AG09309 (cell line): ENCODE measurements at regions not wholly inside any gene's neighbourhood (a gene's known extent, or its start where the extent isn't known, plus 50 kb on each side); places are given as distances from the start of the nearest gene placed in this dataset.

ENCODE experiments used
- DNase-seq: peaks from one replicate; pipeline ENCODE4 v3.0.0-alpha.2; 2010; ENCODE audit warnings: low read depth
- H3K4me3 ChIP-seq: 2 replicates; pipeline ENCODE4 v1.5.1; 2011; ENCODE audit warnings: mild to moderate bottlenecking, low read depth, low read length, moderate library complexity; ENCODE audit not compliant: control insufficient read depth
- TF ChIP-seq, protein P1 (sequence below): IDR thresholded peaks from 2 replicates; pipeline ENCODE4 v1.5.1; 2011; ENCODE audit warnings: mild to moderate bottlenecking, low read depth, low read length, inconsistent platforms; ENCODE audit not compliant: insufficient read depth, control insufficient read depth; ENCODE audit errors: missing control alignments

DNA sequence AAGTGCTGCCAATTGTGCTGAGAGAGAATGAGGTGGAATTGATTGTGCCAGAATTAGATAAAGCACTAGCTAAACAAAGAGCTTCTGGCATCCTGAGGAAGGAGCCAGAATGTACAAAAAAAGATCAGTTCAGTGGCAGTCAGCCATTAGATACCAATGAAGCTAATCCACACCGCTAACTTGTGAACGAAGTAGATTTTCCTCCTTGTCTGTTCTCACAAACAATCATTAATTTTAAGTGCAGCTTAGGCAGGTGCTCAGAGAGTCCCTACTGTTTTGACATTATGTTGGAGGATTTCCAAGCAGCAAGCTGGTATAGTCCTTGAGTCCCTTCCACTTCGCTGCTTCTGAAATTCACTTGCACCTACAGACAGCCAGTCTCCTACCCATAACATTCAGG lies 617.4 kb downstream of the CENPC start:
- DNase-seq, result no peak
- TF ChIP-seq, protein P1, sequence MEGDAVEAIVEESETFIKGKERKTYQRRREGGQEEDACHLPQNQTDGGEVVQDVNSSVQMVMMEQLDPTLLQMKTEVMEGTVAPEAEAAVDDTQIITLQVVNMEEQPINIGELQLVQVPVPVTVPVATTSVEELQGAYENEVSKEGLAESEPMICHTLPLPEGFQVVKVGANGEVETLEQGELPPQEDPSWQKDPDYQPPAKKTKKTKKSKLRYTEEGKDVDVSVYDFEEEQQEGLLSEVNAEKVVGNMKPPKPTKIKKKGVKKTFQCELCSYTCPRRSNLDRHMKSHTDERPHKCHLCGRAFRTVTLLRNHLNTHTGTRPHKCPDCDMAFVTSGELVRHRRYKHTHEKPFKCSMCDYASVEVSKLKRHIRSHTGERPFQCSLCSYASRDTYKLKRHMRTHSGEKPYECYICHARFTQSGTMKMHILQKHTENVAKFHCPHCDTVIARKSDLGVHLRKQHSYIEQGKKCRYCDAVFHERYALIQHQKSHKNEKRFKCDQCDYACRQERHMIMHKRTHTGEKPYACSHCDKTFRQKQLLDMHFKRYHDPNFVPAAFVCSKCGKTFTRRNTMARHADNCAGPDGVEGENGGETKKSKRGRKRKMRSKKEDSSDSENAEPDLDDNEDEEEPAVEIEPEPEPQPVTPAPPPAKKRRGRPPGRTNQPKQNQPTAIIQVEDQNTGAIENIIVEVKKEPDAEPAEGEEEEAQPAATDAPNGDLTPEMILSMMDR, result no peak
- no peak overlapping the region for H3K4me3 ChIP-seq

DNA sequence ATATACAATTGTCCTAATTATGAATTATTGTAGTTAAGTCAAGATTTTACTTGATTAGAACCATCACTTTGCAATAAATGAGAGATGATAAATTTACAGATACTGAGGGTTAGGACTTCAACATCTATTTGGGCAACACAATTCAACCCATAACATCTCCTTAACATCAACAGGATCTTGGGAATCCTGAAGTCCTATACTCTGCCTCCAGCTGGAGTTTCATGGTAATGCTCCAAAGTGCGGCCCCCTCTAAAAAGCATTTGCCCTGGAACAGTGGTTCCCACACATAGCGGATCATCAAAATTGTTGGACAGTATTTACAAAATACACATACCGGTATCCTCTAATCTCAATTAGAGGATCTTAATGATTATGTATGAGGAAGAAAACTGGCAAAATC lies 618.6 kb downstream of the CENPC start:
- no peak overlapping the region for H3K4me3 ChIP-seq
- TF ChIP-seq, protein P1, result no peak
- no peak for DNase-seq

DNA sequence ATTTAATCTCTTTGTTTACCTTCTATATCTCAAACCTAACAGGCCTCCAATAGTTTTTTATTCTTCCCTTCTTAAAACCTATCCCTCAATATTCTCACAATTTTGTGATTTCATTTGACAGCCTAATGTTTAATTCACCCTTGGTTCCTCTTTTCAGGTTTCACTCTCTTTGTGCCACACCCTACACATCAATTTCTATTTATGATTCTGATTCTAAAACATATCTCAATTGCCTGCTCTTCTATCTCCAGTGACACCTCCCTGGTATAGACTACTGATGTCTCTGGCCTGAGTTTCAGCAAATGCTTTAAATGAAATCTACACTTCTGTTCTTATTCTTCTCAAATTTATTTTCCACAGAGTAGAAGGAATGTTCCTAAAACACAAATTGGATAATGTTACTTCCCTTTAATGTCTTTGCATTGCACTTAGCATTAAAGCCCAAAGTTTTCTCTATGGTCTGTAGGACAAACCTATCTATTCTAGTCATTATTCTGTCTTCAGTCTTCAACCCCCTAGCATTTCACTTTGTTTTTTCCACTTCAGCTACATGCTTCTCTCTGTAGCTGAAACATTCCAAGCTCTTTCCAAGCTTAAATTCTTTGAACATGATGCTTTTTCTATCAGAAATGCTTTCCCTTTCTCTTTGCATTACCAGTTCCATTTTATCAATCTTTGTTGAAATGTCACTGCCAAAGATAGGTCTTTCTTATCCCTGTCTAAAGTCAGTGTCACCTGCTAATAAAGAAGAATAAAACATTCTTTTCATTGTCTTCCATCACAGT lies 622.0 kb downstream of the CENPC start:
- TF ChIP-seq, protein P1, result no peak
- H3K4me3 ChIP-seq, result no peak overlapping the region
- DNase-seq, result no peak

DNA sequence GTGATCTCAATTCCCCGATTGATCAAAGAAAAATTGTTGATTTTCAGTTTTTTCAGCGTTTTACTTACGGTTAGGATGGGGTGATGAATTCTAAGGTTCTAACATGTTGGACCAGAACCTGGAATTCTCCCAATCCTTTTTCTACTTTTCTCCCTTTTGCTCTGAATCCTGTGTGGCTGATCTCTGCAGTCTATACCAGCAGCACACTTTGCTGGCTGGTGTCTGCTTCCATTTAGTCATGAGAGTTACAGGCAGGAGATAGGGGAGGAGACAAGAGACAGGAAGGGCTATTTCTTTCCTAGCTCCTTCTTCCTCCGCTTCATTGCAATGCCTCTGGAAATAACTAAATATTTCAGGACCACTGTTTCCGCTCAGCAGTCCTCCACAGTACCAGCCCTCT lies 623.9 kb downstream of the CENPC start:
- no peak for DNase-seq
- TF ChIP-seq, protein P1, result no peak
- no peak overlapping the region for H3K4me3 ChIP-seq

DNA sequence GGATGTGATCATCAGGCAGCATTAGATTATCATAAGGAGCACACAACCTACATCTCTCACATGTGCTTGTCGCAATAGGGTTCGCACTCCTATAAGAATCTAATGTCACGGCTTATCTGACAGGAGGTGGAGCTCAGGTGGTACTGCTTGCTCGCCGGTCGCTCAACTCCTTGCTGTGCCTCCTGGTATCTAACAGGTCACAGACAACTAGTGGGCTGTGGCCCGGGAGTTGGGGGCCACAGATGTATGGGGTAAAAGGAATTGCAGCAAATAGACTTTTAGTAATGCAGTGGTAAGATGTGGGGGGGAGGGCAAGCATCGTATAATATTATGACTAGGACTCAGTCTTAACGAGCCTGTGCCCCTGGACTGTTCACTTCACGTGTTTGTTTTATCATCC lies 624.8 kb downstream of the CENPC start:
- DNase-seq, result no peak
- no peak overlapping the region for H3K4me3 ChIP-seq
- TF ChIP-seq, protein P1, result no peak

DNA sequence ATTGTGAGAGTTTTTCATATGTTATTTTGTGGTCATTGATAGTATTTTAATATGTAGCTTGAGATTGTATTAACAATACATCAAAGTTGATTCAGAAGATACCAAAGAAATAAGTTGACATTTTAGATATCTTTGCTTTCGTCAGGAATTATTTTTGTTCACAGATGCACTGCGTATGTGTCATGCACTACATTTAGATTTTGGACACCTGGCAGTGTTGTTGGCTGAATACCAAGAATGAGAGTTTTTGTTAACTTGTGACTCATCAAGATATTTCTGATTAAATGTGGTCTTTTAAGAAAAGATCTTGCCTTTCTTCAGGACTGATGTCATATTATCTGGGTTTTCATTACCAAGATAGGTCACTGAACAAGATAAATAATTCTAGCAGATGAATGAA lies 633.4 kb downstream of the CENPC start:
- DNase-seq, result no peak
- no peak overlapping the region for H3K4me3 ChIP-seq
- TF ChIP-seq, protein P1, result no peak
